Panc1 (cell line): ENCODE measurements at regions not wholly inside any gene's neighbourhood (a gene's known extent, or its start where the extent isn't known, plus 50 kb on each side); places are given as distances from the start of the nearest gene placed in this dataset.

Experiments used
- ATAC-seq: fragments of 200-7000 bp; cut with Tn5 transposase; 2 replicates; pipeline ENCODE4 v1.9.1; 2020; ENCODE audit warnings: mild to moderate bottlenecking, moderate library complexity
- BruUV-seq: library from RNA; stranded (reverse); fragments of 400-500 nt; replicated peaks from 2 replicates; lab custom pipeline; 2021; lab: Mats Ljungman, UMichigan
- CTCF ChIA-PET: fragments of 300-600 bp; sonication (Branson Sonifier 250); formaldehyde crosslinking; loops from one replicate; lab custom pipeline; 2022; ENCODE audit warnings: antibody characterized with exemption; lab: Charles Lee
- POLR2A ChIA-PET: fragments of 300-600 bp; sonication (Branson Sonifier 250); formaldehyde crosslinking; loops from one replicate; lab custom pipeline; 2022; ENCODE audit warnings: antibody characterized with exemption; lab: Charles Lee
- DNase-seq: peaks from one replicate; pipeline ENCODE4 v3.0.0-alpha.2; 2010; ENCODE audit warnings: low read depth, low spot score
- H3K27ac ChIP-seq: 2 replicates; pipeline ENCODE4 v1.5.1; 2011; ENCODE audit warnings: mild to moderate bottlenecking, low read length, inconsistent platforms
- H3K27me3 ChIP-seq: fragments of 200-500 bp; sonication (Bioruptor generic); 2 replicates; pipeline ENCODE4 v1.6.0; 2014; ENCODE audit warnings: low read length, inconsistent platforms; ENCODE audit not compliant: control insufficient read depth, insufficient read depth
- H3K36me3 ChIP-seq: fragments of 200-500 bp; sonication (Bioruptor generic); 2 replicates; pipeline ENCODE4 v1.5.1; 2014; ENCODE audit warnings: inconsistent platforms, mild to moderate bottlenecking, low read length, moderate library complexity; ENCODE audit not compliant: control insufficient read depth, insufficient read depth
- H3K4me1 ChIP-seq: 2 replicates; pipeline ENCODE4 v1.5.1; 2011; ENCODE audit warnings: inconsistent platforms, mild to moderate bottlenecking, low read length, moderate library complexity; ENCODE audit not compliant: control insufficient read depth, insufficient read depth
- H3K4me3 ChIP-seq, 2 experiments: 2 replicates each; pipeline ENCODE4 v1.5.1; 2011 to 2012; ENCODE audit warnings: low read depth in 2 of 2, low read length in 2 of 2, mild to moderate bottlenecking in 2 of 2, inconsistent platforms in 1 of 2, moderate library complexity in 1 of 2
- H3K9me3 ChIP-seq: fragments of 200-500 bp; sonication (Bioruptor generic); 2 replicates; pipeline ENCODE4 v1.5.1; 2014; ENCODE audit warnings: low read depth, mild to moderate bottlenecking, inconsistent platforms, low read length, moderate library complexity; ENCODE audit not compliant: control insufficient read depth, insufficient read depth
- POLR2AphosphoS5 ChIP-seq: IDR thresholded peaks from 2 replicates; pipeline ENCODE4 v1.6.1; 2012; ENCODE audit warnings: mild to moderate bottlenecking, low read depth, low read length, moderate library complexity
- REST ChIP-seq, 2 experiments: IDR thresholded peaks; 2 replicates each; pipeline ENCODE4 v1.6.1; 2011 to 2012; ENCODE audit warnings: low read depth in 2 of 2, control low read depth in 1 of 2, low read length in 1 of 2, mild to moderate bottlenecking in 1 of 2, moderate library complexity in 1 of 2; ENCODE audit not compliant: insufficient read depth in 1 of 2
- SIN3A ChIP-seq: IDR thresholded peaks from 2 replicates; pipeline ENCODE4 v1.6.1; 2012; ENCODE audit warnings: low read depth, mild to moderate bottlenecking, low read length, moderate library complexity, borderline replicate concordance; ENCODE audit not compliant: insufficient read depth
- TCF7L2 ChIP-seq: IDR thresholded peaks from 2 replicates; pipeline ENCODE4 v1.6.1; 2011; ENCODE audit warnings: mild to moderate bottlenecking, low read depth, low read length, inconsistent platforms
- in situ Hi-C: cut with HindIII; loops from 2 replicates; pipeline ENCODE4 v1.10.0; 2016; ENCODE audit warnings: low sequenced_read_pairs, low pct_unique_long_range_greater_than_20kb
- intact Hi-C: fragments of 100-400 bp; cut with micrococcal nuclease; formaldehyde crosslinking; loops from one replicate; pipeline ENCODE4 v1.10.0; 2022; ENCODE audit not compliant: unreplicated experiment
- TF ChIP-seq, protein P1 (sequence below): fragments of 450-650 bp; IDR thresholded peaks from 2 replicates; pipeline ENCODE4 v1.5.1; 2017; ENCODE audit warnings: mild to moderate bottlenecking

- CTCF ChIA-PET = no interaction called here
- DNase-seq = no peak
- intact Hi-C loops (no loop called here), in situ Hi-C loops (no loop called here)
- H3K27ac ChIP-seq = no peak overlapping the region
- no peak overlapping the region for H3K4me3 ChIP-seq
- H3K9me3 ChIP-seq = no peaks in the 10 kb centered on the region
- H3K27me3 ChIP-seq = no peaks in the 10 kb centered on the region
- TF ChIP-seq POLR2AphosphoS5 (no peak), SIN3A (no peak), REST (IDR thresholded peaks at IDR 0.05; ENCODE audit: insufficient read depth in 1 of 2, low read depth in 2 of 2, low read length in 1 of 2) (no peak), TCF7L2 (no peak)
- TF ChIP-seq, protein P1, sequence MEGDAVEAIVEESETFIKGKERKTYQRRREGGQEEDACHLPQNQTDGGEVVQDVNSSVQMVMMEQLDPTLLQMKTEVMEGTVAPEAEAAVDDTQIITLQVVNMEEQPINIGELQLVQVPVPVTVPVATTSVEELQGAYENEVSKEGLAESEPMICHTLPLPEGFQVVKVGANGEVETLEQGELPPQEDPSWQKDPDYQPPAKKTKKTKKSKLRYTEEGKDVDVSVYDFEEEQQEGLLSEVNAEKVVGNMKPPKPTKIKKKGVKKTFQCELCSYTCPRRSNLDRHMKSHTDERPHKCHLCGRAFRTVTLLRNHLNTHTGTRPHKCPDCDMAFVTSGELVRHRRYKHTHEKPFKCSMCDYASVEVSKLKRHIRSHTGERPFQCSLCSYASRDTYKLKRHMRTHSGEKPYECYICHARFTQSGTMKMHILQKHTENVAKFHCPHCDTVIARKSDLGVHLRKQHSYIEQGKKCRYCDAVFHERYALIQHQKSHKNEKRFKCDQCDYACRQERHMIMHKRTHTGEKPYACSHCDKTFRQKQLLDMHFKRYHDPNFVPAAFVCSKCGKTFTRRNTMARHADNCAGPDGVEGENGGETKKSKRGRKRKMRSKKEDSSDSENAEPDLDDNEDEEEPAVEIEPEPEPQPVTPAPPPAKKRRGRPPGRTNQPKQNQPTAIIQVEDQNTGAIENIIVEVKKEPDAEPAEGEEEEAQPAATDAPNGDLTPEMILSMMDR = no peak
- POLR2A ChIA-PET = no interaction called here
- H3K4me1 ChIP-seq = no peaks in the 10 kb centered on the region
- no TSS peak for BruUV-seq
- no peaks in the 10 kb centered on the region for H3K36me3 ChIP-seq
- no peak for ATAC-seq
Observed at GRCh38 chr15:61753018-61753710, 307.1 kb downstream of the VPS13C start.

GRCh38 chr15:61752001-61752400, 308.2 kb downstream of the VPS13C start:
- DNase-seq = no peak
- no peak for TF ChIP-seq TCF7L2
- TF ChIP-seq REST (IDR thresholded peaks at IDR 0.05; ENCODE audit: insufficient read depth in 1 of 2, low read depth in 2 of 2, low read length in 1 of 2) = no peak
- TF ChIP-seq, protein P1 = no peak
- no peak for TF ChIP-seq SIN3A
- TF ChIP-seq POLR2AphosphoS5 = no peak
- Histone ChIP-seq H3K4me1 (no peaks in the 10 kb centered on the region), H3K27ac (no peak overlapping the region), H3K4me3 (no peak overlapping the region), H3K27me3 (no peaks in the 10 kb centered on the region), H3K9me3 (no peaks in the 10 kb centered on the region), H3K36me3 (no peaks in the 10 kb centered on the region)
- no TSS peak for BruUV-seq
- CTCF ChIA-PET = no interaction called here
- POLR2A ChIA-PET = no interaction called here
- intact Hi-C loops (no loop called here), in situ Hi-C loops (no loop called here)
- ATAC-seq = no peak
